ENCODE measurements at regions not wholly inside any gene's neighbourhood (a gene's known extent, or its start where the extent isn't known, plus 50 kb on each side); places are given as distances from the start of the nearest gene placed in this dataset.

- H3K27me3 ChIP-seq (ENCODE audit: control insufficient read depth in 1 of 2, insufficient read depth in 2 of 2, low read length in 2 of 2): no peaks in the 10 kb centered on the region
- no peak overlapping the region for H3K4me3 ChIP-seq (ENCODE audit: low read length in 2 of 2)
- H3K36me3 ChIP-seq (ENCODE audit: control insufficient read depth in 2 of 2, insufficient read depth in 2 of 2, low read length in 2 of 2): no peaks in the 10 kb centered on the region
- no peak overlapping the region for H3K27ac ChIP-seq (ENCODE audit: low read length)
- no peaks in the 10 kb centered on the region for H3K4me1 ChIP-seq (ENCODE audit: control insufficient read depth, insufficient read depth, low read length)
- H3K9me3 ChIP-seq (ENCODE audit: control insufficient read depth in 2 of 2, low read length in 2 of 2): no peaks in the 10 kb centered on the region
- no peak overlapping the region for H3K9ac ChIP-seq (ENCODE audit: low read length in 2 of 2)
Observed at GRCh38 chr14:34180869-34181268, 230.0 kb upstream of the EGLN3 start.

- Histone ChIP-seq H3K27ac (ENCODE audit: low read length) (no peak overlapping the region), H3K4me3 (ENCODE audit: low read length in 2 of 2) (no peak overlapping the region), H3K36me3 (ENCODE audit: control insufficient read depth in 2 of 2, insufficient read depth in 2 of 2, low read length in 2 of 2) (no peaks in the 10 kb centered on the region), H3K9ac (ENCODE audit: low read length in 2 of 2) (no peak overlapping the region), H3K27me3 (ENCODE audit: control insufficient read depth in 1 of 2, insufficient read depth in 2 of 2, low read length in 2 of 2) (no peaks in the 10 kb centered on the region), H3K9me3 (ENCODE audit: control insufficient read depth in 2 of 2, low read length in 2 of 2) (no peaks in the 10 kb centered on the region), H3K4me1 (ENCODE audit: control insufficient read depth, insufficient read depth, low read length) (no peaks in the 10 kb centered on the region)
Observed at GRCh38 chr14:34180434-34180833, 229.6 kb upstream of the EGLN3 start.

- Histone ChIP-seq H3K27me3 (ENCODE audit: control insufficient read depth in 1 of 2, insufficient read depth in 2 of 2, low read length in 2 of 2) (no peaks in the 10 kb centered on the region), H3K9me3 (ENCODE audit: control insufficient read depth in 2 of 2, low read length in 2 of 2) (no peaks in the 10 kb centered on the region), H3K27ac (ENCODE audit: low read length) (no peak overlapping the region), H3K4me3 (ENCODE audit: low read length in 2 of 2) (no peak overlapping the region), H3K36me3 (ENCODE audit: control insufficient read depth in 2 of 2, insufficient read depth in 2 of 2, low read length in 2 of 2) (no peaks in the 10 kb centered on the region), H3K9ac (ENCODE audit: low read length in 2 of 2) (no peak overlapping the region), H3K4me1 (ENCODE audit: control insufficient read depth, insufficient read depth, low read length) (no peaks in the 10 kb centered on the region)
Observed at GRCh38 chr14:34179727-34180126, 228.9 kb upstream of the EGLN3 start.

- no peaks in the 10 kb centered on the region for H3K36me3 ChIP-seq (ENCODE audit: control insufficient read depth in 2 of 2, insufficient read depth in 2 of 2, low read length in 2 of 2)
- no peak overlapping the region for H3K9ac ChIP-seq (ENCODE audit: low read length in 2 of 2)
- no peak overlapping the region for H3K4me3 ChIP-seq (ENCODE audit: low read length in 2 of 2)
- H3K9me3 ChIP-seq (ENCODE audit: control insufficient read depth in 2 of 2, low read length in 2 of 2): no peaks in the 10 kb centered on the region
- H3K27me3 ChIP-seq (ENCODE audit: control insufficient read depth in 1 of 2, insufficient read depth in 2 of 2, low read length in 2 of 2): no peaks in the 10 kb centered on the region
- peaks cover 12% of the 10 kb centered on the region for H3K4me1 ChIP-seq (ENCODE audit: control insufficient read depth, insufficient read depth, low read length)
- H3K27ac ChIP-seq (ENCODE audit: low read length): no peak overlapping the region
Observed at GRCh38 chr14:34177466-34177865, 226.6 kb upstream of the EGLN3 start.

GRCh38 chr14:34175574-34175973, 224.7 kb upstream of the EGLN3 start:
- Histone ChIP-seq H3K36me3 (ENCODE audit: control insufficient read depth in 2 of 2, insufficient read depth in 2 of 2, low read length in 2 of 2) (no peaks in the 10 kb centered on the region), H3K9me3 (ENCODE audit: control insufficient read depth in 2 of 2, low read length in 2 of 2) (no peaks in the 10 kb centered on the region), H3K9ac (ENCODE audit: low read length in 2 of 2) (no peak overlapping the region), H3K27me3 (ENCODE audit: control insufficient read depth in 1 of 2, insufficient read depth in 2 of 2, low read length in 2 of 2) (no peaks in the 10 kb centered on the region), H3K4me1 (ENCODE audit: control insufficient read depth, insufficient read depth, low read length) (peaks cover 16% of the 10 kb centered on the region), H3K4me3 (ENCODE audit: low read length in 2 of 2) (no peak overlapping the region), H3K27ac (ENCODE audit: low read length) (no peak overlapping the region)

GRCh38 chr14:34174973-34175372, 224.1 kb upstream of the EGLN3 start:
- H3K4me3 ChIP-seq (ENCODE audit: low read length in 2 of 2): no peak overlapping the region
- no peaks in the 10 kb centered on the region for H3K36me3 ChIP-seq (ENCODE audit: control insufficient read depth in 2 of 2, insufficient read depth in 2 of 2, low read length in 2 of 2)
- H3K27ac ChIP-seq (ENCODE audit: low read length): no peak overlapping the region
- H3K9ac ChIP-seq (ENCODE audit: low read length in 2 of 2): no peak overlapping the region
- no peaks in the 10 kb centered on the region for H3K9me3 ChIP-seq (ENCODE audit: control insufficient read depth in 2 of 2, low read length in 2 of 2)
- peaks cover 17% of the 10 kb centered on the region for H3K4me1 ChIP-seq (ENCODE audit: control insufficient read depth, insufficient read depth, low read length)
- H3K27me3 ChIP-seq (ENCODE audit: control insufficient read depth in 1 of 2, insufficient read depth in 2 of 2, low read length in 2 of 2): no peaks in the 10 kb centered on the region

GRCh38 chr14:34173916-34174315, 223.0 kb upstream of the EGLN3 start:
- H3K4me3 ChIP-seq (ENCODE audit: low read length in 2 of 2): no peak overlapping the region
- no peaks in the 10 kb centered on the region for H3K27me3 ChIP-seq (ENCODE audit: control insufficient read depth in 1 of 2, insufficient read depth in 2 of 2, low read length in 2 of 2)
- no peak overlapping the region for H3K9ac ChIP-seq (ENCODE audit: low read length in 2 of 2)

GRCh38 chr14:34172550-34173368, 221.9 kb upstream of the EGLN3 start:
- peak overlapping the region in 1 of 2 donors; percentile 10 for H3K4me3 ChIP-seq (ENCODE audit: low read length in 2 of 2)

More at GRCh38 chr14:34173916-34174315, 223.0 kb upstream of the EGLN3 start:
- H3K27ac ChIP-seq (ENCODE audit: low read length): no peak overlapping the region
- no peaks in the 10 kb centered on the region for H3K9me3 ChIP-seq (ENCODE audit: control insufficient read depth in 2 of 2, low read length in 2 of 2)
- peaks cover 23% of the 10 kb centered on the region for H3K4me1 ChIP-seq (ENCODE audit: control insufficient read depth, insufficient read depth, low read length)
- no peaks in the 10 kb centered on the region for H3K36me3 ChIP-seq (ENCODE audit: control insufficient read depth in 2 of 2, insufficient read depth in 2 of 2, low read length in 2 of 2)

GRCh38 chr14:34172173-34172451, 221.2 kb upstream of the EGLN3 start:
- Histone ChIP-seq H3K27ac (ENCODE audit: low read length) (no peak overlapping the region), H3K4me3 (ENCODE audit: low read length in 2 of 2) (no peak overlapping the region), H3K4me1 (ENCODE audit: control insufficient read depth, insufficient read depth, low read length) (peaks cover 23% of the 10 kb centered on the region), H3K27me3 (ENCODE audit: control insufficient read depth in 1 of 2, insufficient read depth in 2 of 2, low read length in 2 of 2) (no peaks in the 10 kb centered on the region), H3K9me3 (ENCODE audit: control insufficient read depth in 2 of 2, low read length in 2 of 2) (no peaks in the 10 kb centered on the region), H3K36me3 (ENCODE audit: control insufficient read depth in 2 of 2, insufficient read depth in 2 of 2, low read length in 2 of 2) (no peaks in the 10 kb centered on the region), H3K9ac (ENCODE audit: low read length in 2 of 2) (no peak overlapping the region)

More at GRCh38 chr14:34172550-34173368, 221.9 kb upstream of the EGLN3 start:
- Histone ChIP-seq H3K27me3 (ENCODE audit: control insufficient read depth in 1 of 2, insufficient read depth in 2 of 2, low read length in 2 of 2) (no peaks in the 10 kb centered on the region), H3K27ac (ENCODE audit: low read length) (peak overlapping the region; percentile 37), H3K9me3 (ENCODE audit: control insufficient read depth in 2 of 2, low read length in 2 of 2) (no peaks in the 10 kb centered on the region), H3K9ac (ENCODE audit: low read length in 2 of 2) (peak overlapping the region in 1 of 2 donors; percentile 29), H3K36me3 (ENCODE audit: control insufficient read depth in 2 of 2, insufficient read depth in 2 of 2, low read length in 2 of 2) (no peaks in the 10 kb centered on the region), H3K4me1 (ENCODE audit: control insufficient read depth, insufficient read depth, low read length) (peaks cover 23% of the 10 kb centered on the region)

GRCh38 chr14:34171431-34172172, 220.7 kb upstream of the EGLN3 start:
- no peak overlapping the region for H3K27ac ChIP-seq (ENCODE audit: low read length)
- no peak overlapping the region for H3K9ac ChIP-seq (ENCODE audit: low read length in 2 of 2)
- H3K27me3 ChIP-seq (ENCODE audit: control insufficient read depth in 1 of 2, insufficient read depth in 2 of 2, low read length in 2 of 2): no peaks in the 10 kb centered on the region
- peaks cover 23% of the 10 kb centered on the region for H3K4me1 ChIP-seq (ENCODE audit: control insufficient read depth, insufficient read depth, low read length)
- no peak overlapping the region for H3K4me3 ChIP-seq (ENCODE audit: low read length in 2 of 2)
- H3K36me3 ChIP-seq (ENCODE audit: control insufficient read depth in 2 of 2, insufficient read depth in 2 of 2, low read length in 2 of 2): no peaks in the 10 kb centered on the region
- H3K9me3 ChIP-seq (ENCODE audit: control insufficient read depth in 2 of 2, low read length in 2 of 2): no peaks in the 10 kb centered on the region

- no peak overlapping the region for H3K9ac ChIP-seq (ENCODE audit: low read length in 2 of 2)
- H3K4me1 ChIP-seq (ENCODE audit: control insufficient read depth, insufficient read depth, low read length): peaks cover 23% of the 10 kb centered on the region
- no peaks in the 10 kb centered on the region for H3K36me3 ChIP-seq (ENCODE audit: control insufficient read depth in 2 of 2, insufficient read depth in 2 of 2, low read length in 2 of 2)
- H3K4me3 ChIP-seq (ENCODE audit: low read length in 2 of 2): no peak overlapping the region
- no peaks in the 10 kb centered on the region for H3K9me3 ChIP-seq (ENCODE audit: control insufficient read depth in 2 of 2, low read length in 2 of 2)
- no peaks in the 10 kb centered on the region for H3K27me3 ChIP-seq (ENCODE audit: control insufficient read depth in 1 of 2, insufficient read depth in 2 of 2, low read length in 2 of 2)
- no peak overlapping the region for H3K27ac ChIP-seq (ENCODE audit: low read length)
Observed at GRCh38 chr14:34170882-34171281, 220.0 kb upstream of the EGLN3 start.

All from stomach smooth muscle (tissue), 2 donors.